K562 (cell line): ENCODE measurements at regions not wholly inside any gene's neighbourhood (a gene's known extent, or its start where the extent isn't known, plus 50 kb on each side); places are given as distances from the start of the nearest gene placed in this dataset.

ENCODE experiments used
- ATAC-seq: fragments of 200-7000 bp; cut with Tn5 transposase; 3 replicates; pipeline ENCODE4 v1.9.1; 2020; ENCODE audit warnings: moderate library complexity
- BruUV-seq: library from RNA; stranded (reverse); fragments of 400-500 nt; replicated peaks from 2 replicates; lab custom pipeline; 2021; lab: Mats Ljungman, UMichigan
- CTCF ChIA-PET: fragments of 300-600 bp; formaldehyde crosslinking; extraction: SDS; loops from one replicate; lab custom pipeline; 2021; ENCODE audit warnings: low intra/inter-chr PET ratio; lab: Yijun Ruan, JAX
- POLR2A ChIA-PET: fragments of 300-600, 350-650 bp; sonication (Branson Sonifier 250); formaldehyde crosslinking; extraction: SDS; loops from one replicate; lab custom pipeline; 2021; ENCODE audit warnings: antibody characterized with exemption, inconsistent platforms; lab: Yijun Ruan, JAX
- DNase-seq, 4 experiments: peaks; one replicate each; pipeline versions ENCODE4 v3.0.0 to v3.0.0-alpha.2; 2011 to 2018; ENCODE audit warnings: low spot score in 3 of 4, mixed read lengths in 3 of 4; ENCODE audit errors: extremely low read depth in 1 of 4
- FAIRE-seq: peaks from 2 replicates; lab custom pipeline; 2011; peaks lifted over from hg19 to GRCh38; lab: Jason Lieb, UNC
- H2AFZ ChIP-seq: 2 replicates; pipeline ENCODE4 v1.6.0; 2011; ENCODE audit warnings: low read depth, low read length, control low read depth, inconsistent platforms
- H3K27ac ChIP-seq: fragments of 200-600 bp; 3 replicates; pipeline ENCODE4 v1.8.0; 2011; ENCODE audit warnings: low read depth, mild to moderate bottlenecking, control low read depth, inconsistent platforms, low read length, moderate library complexity, mixed read lengths; ENCODE audit errors: extremely low read depth
- H3K27me3 ChIP-seq, 2 experiments: fragments of 300-600 bp in 1 of 2; 2 replicates in 1 of 2; 3 replicates in 1 of 2; pipeline versions ENCODE4 v1.6.0 to v1.8.0; 2011; ENCODE audit warnings: inconsistent platforms in 2 of 2, low read length in 2 of 2, mild to moderate bottlenecking in 1 of 2, mixed read lengths in 1 of 2, moderate library complexity in 1 of 2; ENCODE audit not compliant: control insufficient read depth in 2 of 2, insufficient read depth in 2 of 2
- H3K36me3 ChIP-seq: fragments of 300-600 bp; 3 replicates; pipeline ENCODE4 v1.8.0; 2011; ENCODE audit warnings: mild to moderate bottlenecking, low read length, inconsistent platforms; ENCODE audit not compliant: control insufficient read depth, insufficient read depth
- H3K4me1 ChIP-seq, 2 experiments: fragments of 200-600 bp in 1 of 2; replicated peaks in 1 of 2; 2 replicates in 1 of 2; 3 replicates in 1 of 2; pipeline versions ENCODE4 v1.5.1 to v1.8.0; 2011; ENCODE audit warnings: inconsistent platforms in 2 of 2, low read length in 2 of 2, mild to moderate bottlenecking in 1 of 2, mixed read lengths in 1 of 2, moderate library complexity in 1 of 2; ENCODE audit not compliant: control insufficient read depth in 2 of 2, insufficient read depth in 2 of 2
- H3K4me2 ChIP-seq: 2 replicates; pipeline ENCODE4 v1.6.1; 2011; ENCODE audit warnings: low read length, control low read depth, inconsistent platforms, mixed read lengths; ENCODE audit not compliant: insufficient read depth
- H3K4me3 ChIP-seq: fragments of 200-600 bp; sonication (generic), shearing (Covaris generic); 2 replicates; pipeline ENCODE4 v1.5.1; 2016; ENCODE audit warnings: control low read depth, inconsistent platforms
- H3K79me2 ChIP-seq: fragments of 200-600 bp; 3 replicates; pipeline ENCODE4 v1.8.0; 2011; ENCODE audit warnings: low read length, inconsistent platforms; ENCODE audit not compliant: control insufficient read depth, insufficient read depth
- H3K9ac ChIP-seq, 2 experiments: 2 replicates each; pipeline versions ENCODE4 v1.6.0 to v1.6.1; 2011; ENCODE audit warnings: low read depth in 2 of 2, low read length in 2 of 2, control low read depth in 1 of 2, inconsistent platforms in 1 of 2, mild to moderate bottlenecking in 1 of 2, mixed read lengths in 1 of 2; ENCODE audit not compliant: insufficient read depth in 1 of 2
- H3K9me1 ChIP-seq: one replicate; pipeline ENCODE4 v1.6.0; 2011; ENCODE audit warnings: inconsistent platforms, mild to moderate bottlenecking, low read length, moderate library complexity; ENCODE audit not compliant: control insufficient read depth, insufficient read depth
- H3K9me3 ChIP-seq: replicated peaks from 2 replicates; pipeline ENCODE4 v1.5.1; 2011; ENCODE audit warnings: low read depth, low read length, inconsistent platforms; ENCODE audit not compliant: control insufficient read depth, insufficient read depth
- H4K20me1 ChIP-seq: replicated peaks from 2 replicates; pipeline ENCODE4 v1.6.1; 2011; ENCODE audit warnings: low read length, inconsistent platforms, mixed read lengths; ENCODE audit not compliant: control insufficient read depth, insufficient read depth
- CEBPB ChIP-seq: fragments of 450-650 bp; IDR thresholded peaks from 2 replicates; pipeline ENCODE4 v1.6.1; 2016; ENCODE audit warnings: missing genetic modification characterization, missing compliant biosample characterization
- COPS2 ChIP-seq: fragments of 450-650 bp; conservative IDR thresholded peaks from 2 replicates; pipeline ENCODE4 v1.6.1; 2016; ENCODE audit warnings: mild to moderate bottlenecking, moderate library complexity
- HOXB6 ChIP-seq: fragments of 250-450 bp; sonication (Bioruptor Pico); IDR thresholded peaks from 2 replicates; pipeline ENCODE4 v1.5.1; 2022; ENCODE audit warnings: mild to moderate bottlenecking, borderline replicate concordance
- LCOR ChIP-seq: sonication (generic); formaldehyde crosslinking; IDR thresholded peaks from 2 replicates; pipeline ENCODE4 v1.8.0; 2022; ENCODE audit warnings: mild to moderate bottlenecking, missing genetic modification reagents
- MXD1 ChIP-seq: fragments of 250-450 bp; sonication (Bioruptor Pico); IDR thresholded peaks from 2 replicates; pipeline ENCODE4 v1.8.0; 2021; ENCODE audit warnings: borderline replicate concordance, mild to moderate bottlenecking, moderate library complexity; ENCODE audit not compliant: poor library complexity, severe bottlenecking
- NCOA4 ChIP-seq: fragments of 450-650 bp; IDR thresholded peaks from 2 replicates; pipeline ENCODE4 v1.6.1; 2018; ENCODE audit warnings: mild to moderate bottlenecking; ENCODE audit not compliant: partially characterized antibody
- PHB2 ChIP-seq: fragments of 450-650 bp; IDR thresholded peaks from 2 replicates; pipeline ENCODE4 v1.6.1; 2017; ENCODE audit warnings: low read depth
- POLR3A ChIP-seq: IDR thresholded peaks from 2 replicates; pipeline ENCODE4 v1.6.1; 2011; ENCODE audit warnings: borderline replicate concordance, mild to moderate bottlenecking, moderate library complexity; ENCODE audit not compliant: insufficient read length, insufficient read depth; ENCODE audit errors: extremely low read depth
- TGIF2 ChIP-seq: sonication (generic); formaldehyde crosslinking; IDR thresholded peaks from 2 replicates; pipeline ENCODE4 v1.8.1; 2022; ENCODE audit warnings: mild to moderate bottlenecking, missing genetic modification reagents, moderate library complexity
- WHSC1 ChIP-seq: IDR thresholded peaks from one replicate; pipeline ENCODE4 v1.6.1; 2012; ENCODE audit warnings: low read length, control low read depth, inconsistent platforms
- ZNF174 ChIP-seq: fragments of 250-450 bp; sonication (Bioruptor Pico); IDR thresholded peaks from 2 replicates; pipeline ENCODE4 v1.4.0; 2020; ENCODE audit warnings: mild to moderate bottlenecking
- ZNF780A ChIP-seq: fragments of 250-450 bp; sonication (Bioruptor Pico); IDR thresholded peaks from 2 replicates; pipeline ENCODE4 v1.5.0; 2021; ENCODE audit warnings: mild to moderate bottlenecking
- WGBS: fragments of 100-300 bp; shearing (Covaris generic); methylation state at CpG from one replicate; pipeline ENCODE4 v1.1.6; 2016; ENCODE audit warnings: low coverage, mixed read lengths; ENCODE audit not compliant: insufficient coverage; ENCODE audit errors: missing lambda C conversion rate; 5-methylcytosine and 5-hydroxymethylcytosine counted together
- in situ Hi-C: fragments of 300-500 bp; cut with MboI; formaldehyde crosslinking; loops from 4 replicates; pipeline ENCODE4 v1.15.0; 2018; ENCODE audit warnings: inconsistent platforms, mixed read lengths
- intact Hi-C: fragments of 100-400 bp; cut with micrococcal nuclease; formaldehyde crosslinking; loops from 2 replicates; pipeline ENCODE4 v1.14.2; 2022
- TF ChIP-seq, protein P1 (sequence below): fragments of 450-650 bp; IDR thresholded peaks from one replicate; pipeline ENCODE4 v1.6.1; 2018; ENCODE audit warnings: mild to moderate bottlenecking, moderate library complexity; ENCODE audit not compliant: partially characterized antibody
- TF ChIP-seq, protein P2 (sequence below): fragments of 250-450 bp; sonication (Bioruptor Pico); IDR thresholded peaks from 2 replicates; pipeline ENCODE4 v1.5.1; 2021; ENCODE audit warnings: mild to moderate bottlenecking

DNA sequence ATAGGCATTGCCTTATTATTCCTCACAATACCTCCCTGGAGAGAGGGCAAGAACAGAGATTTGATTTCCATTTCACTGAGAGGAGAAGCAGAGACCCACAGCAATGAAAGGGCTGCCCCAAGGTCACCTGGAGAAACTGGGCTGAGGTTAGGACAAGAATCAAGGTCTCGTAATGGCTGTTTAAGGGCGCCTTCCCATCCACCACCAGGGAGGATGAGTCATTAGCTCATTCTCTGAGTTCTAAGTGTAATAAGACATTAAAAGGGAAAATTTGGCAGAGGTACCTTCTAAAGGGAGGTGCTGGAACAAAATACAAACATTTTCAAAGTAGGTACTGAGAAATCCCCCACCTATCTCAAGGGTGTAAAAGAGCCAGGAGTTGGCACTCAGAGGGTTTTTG lies 52.6 kb upstream of the TCERG1 start:
- H3K27ac ChIP-seq: no peak overlapping the region
- no peaks in the 10 kb centered on the region for H3K9me1 ChIP-seq
- peaks cover 3 to 22% of the 10 kb centered on the region in 2 experiments; a peak in 4 of 5 replicates for H3K27me3 ChIP-seq
- no peak overlapping the region for H3K9ac ChIP-seq
- WGBS: 0% methylated on average over 2 of the region's 2 CpGs
- no peaks in the 10 kb centered on the region for H3K9me3 ChIP-seq
- CTCF ChIA-PET: no interaction called here
- H3K4me1 ChIP-seq: no peaks in the 10 kb centered on the region
- no peak overlapping the region for H2AFZ ChIP-seq
- in situ Hi-C loops: no loop called here
- no peak overlapping the region for H3K4me3 ChIP-seq
- TF ChIP-seq COPS2 (no peak), MXD1 (no peak), LCOR (CRISPR knock-in tag) (no peak), ZNF780A (CRISPR knock-in tag) (no peak), CEBPB (tag) (no peak)
- FAIRE-seq (no peak), DNase-seq (no peak), ATAC-seq (no peak)
- intact Hi-C loops: no loop called here
- no TSS peak for BruUV-seq
- POLR2A ChIA-PET: interaction anchor here (0.8 to 2.8 kb wide), 2 partner anchors 10 to 52 kb away, joined by 4 to 5 read pairs; partner anchors contain the start of gene TCERG1
- H4K20me1 ChIP-seq: no peaks in the 10 kb centered on the region
- no peaks in the 10 kb centered on the region for H3K79me2 ChIP-seq
- H3K36me3 ChIP-seq: no peaks in the 10 kb centered on the region
- no peak overlapping the region for H3K4me2 ChIP-seq

DNA sequence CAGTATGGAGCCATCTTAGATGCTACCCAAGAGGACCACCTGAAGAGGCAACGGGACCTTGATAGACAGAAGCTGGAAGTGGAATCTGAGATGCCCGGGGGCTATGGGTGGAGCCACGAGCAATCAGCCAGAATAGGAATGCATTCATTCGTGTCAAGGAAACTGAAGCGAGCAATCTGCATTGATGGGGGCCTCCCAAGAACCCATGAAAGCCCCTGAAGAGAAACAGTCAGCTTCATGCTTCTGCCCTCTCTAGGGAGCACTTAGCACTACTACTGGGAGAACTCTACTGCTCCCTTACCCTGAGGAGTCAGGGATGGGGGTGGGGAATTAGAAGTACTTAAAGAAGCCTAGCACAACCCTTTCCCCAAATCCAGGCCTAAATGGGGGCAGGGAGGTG lies 51.9 kb upstream of the TCERG1 start:
- H3K4me1 ChIP-seq: no peaks in the 10 kb centered on the region
- peaks cover 3 to 24% of the 10 kb centered on the region in 2 experiments; a peak in 4 of 5 replicates for H3K27me3 ChIP-seq
- intact Hi-C loops (no loop called here), in situ Hi-C loops (no loop called here)
- no peak overlapping the region for H3K9ac ChIP-seq
- no peak overlapping the region for H3K4me3 ChIP-seq
- H3K36me3 ChIP-seq: no peaks in the 10 kb centered on the region
- no peak overlapping the region for H3K4me2 ChIP-seq
- CTCF ChIA-PET: no interaction called here
- 0% methylated on average over 5 of the region's 5 CpGs for WGBS
- no peaks in the 10 kb centered on the region for H3K79me2 ChIP-seq
- no peaks in the 10 kb centered on the region for H3K9me1 ChIP-seq
- no peaks in the 10 kb centered on the region for H3K9me3 ChIP-seq
- DNase-seq (no peak), FAIRE-seq (no peak), ATAC-seq (no peak)
- H4K20me1 ChIP-seq: no peaks in the 10 kb centered on the region
- no peak overlapping the region for H3K27ac ChIP-seq
- no peak overlapping the region for H2AFZ ChIP-seq
- POLR2A ChIA-PET: interaction anchor here (2.8 kb wide), 1 partner anchor 9 kb away, joined by 5 read pairs; no protein-coding TSS in a partner anchor
- no TSS peak for BruUV-seq
- TF ChIP-seq POLR3A (no peak), COPS2 (no peak), PHB2 (no peak), HOXB6 (no peak), WHSC1 (no peak), ZNF174 (CRISPR knock-in tag) (no peak), TGIF2 (CRISPR knock-in tag) (no peak), NCOA4 (no peak)
- TF ChIP-seq, protein P1, sequence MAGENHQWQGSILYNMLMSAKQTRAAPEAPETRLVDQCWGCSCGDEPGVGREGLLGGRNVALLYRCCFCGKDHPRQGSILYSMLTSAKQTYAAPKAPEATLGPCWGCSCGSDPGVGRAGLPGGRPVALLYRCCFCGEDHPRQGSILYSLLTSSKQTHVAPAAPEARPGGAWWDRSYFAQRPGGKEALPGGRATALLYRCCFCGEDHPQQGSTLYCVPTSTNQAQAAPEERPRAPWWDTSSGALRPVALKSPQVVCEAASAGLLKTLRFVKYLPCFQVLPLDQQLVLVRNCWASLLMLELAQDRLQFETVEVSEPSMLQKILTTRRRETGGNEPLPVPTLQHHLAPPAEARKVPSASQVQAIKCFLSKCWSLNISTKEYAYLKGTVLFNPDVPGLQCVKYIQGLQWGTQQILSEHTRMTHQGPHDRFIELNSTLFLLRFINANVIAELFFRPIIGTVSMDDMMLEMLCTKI: no peak
- TF ChIP-seq, protein P2, sequence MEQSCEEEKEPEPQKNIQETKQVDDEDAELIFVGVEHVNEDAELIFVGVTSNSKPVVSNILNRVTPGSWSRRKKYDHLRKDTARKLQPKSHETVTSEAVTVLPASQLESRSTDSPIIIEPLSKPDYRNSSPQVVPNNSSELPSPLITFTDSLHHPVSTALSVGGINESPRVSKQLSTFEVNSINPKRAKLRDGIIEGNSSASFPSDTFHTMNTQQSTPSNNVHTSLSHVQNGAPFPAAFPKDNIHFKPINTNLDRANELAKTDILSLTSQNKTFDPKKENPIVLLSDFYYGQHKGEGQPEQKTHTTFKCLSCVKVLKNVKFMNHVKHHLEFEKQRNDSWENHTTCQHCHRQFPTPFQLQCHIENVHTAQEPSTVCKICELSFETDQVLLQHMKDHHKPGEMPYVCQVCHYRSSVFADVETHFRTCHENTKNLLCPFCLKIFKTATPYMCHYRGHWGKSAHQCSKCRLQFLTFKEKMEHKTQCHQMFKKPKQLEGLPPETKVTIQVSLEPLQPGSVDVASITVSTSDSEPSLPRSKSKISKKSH (CRISPR knock-in tag): no peak
